PC-3 (cell line): ENCODE measurements at regions not wholly inside any gene's neighbourhood (a gene's known extent, or its start where the extent isn't known, plus 50 kb on each side); places are given as distances from the start of the nearest gene placed in this dataset.
"Not testable (repeated sequence)": the region's sequence is repeated elsewhere in the genome, so short reads cannot be mapped to it uniquely, and the experiment has no call there.

Experiments used
- ATAC-seq: fragments of 200-7000 bp; cut with Tn5 transposase; 2 replicates; pipeline ENCODE4 v1.9.1; 2020; ENCODE audit warnings: mild to moderate bottlenecking, moderate library complexity
- BruUV-seq: library from RNA; stranded (reverse); fragments of 400-500 nt; replicated peaks from 2 replicates; lab custom pipeline; 2021; lab: Mats Ljungman, UMichigan
- CTCF ChIA-PET: fragments of 300-600 bp; sonication (Branson Sonifier 250); formaldehyde crosslinking; loops from one replicate; lab custom pipeline; 2022; ENCODE audit warnings: antibody characterized with exemption; lab: Charles Lee
- POLR2A ChIA-PET: fragments of 300-600 bp; sonication (Branson Sonifier 250); formaldehyde crosslinking; loops from one replicate; lab custom pipeline; 2022; ENCODE audit warnings: antibody characterized with exemption; ENCODE audit not compliant: unreplicated experiment; lab: Charles Lee
- DNase-seq: peaks from one replicate; pipeline ENCODE4 v3.0.0-alpha.2; 2015
- H2AFZ ChIP-seq: fragments of 300-600 bp; sonication (generic); 2 replicates; pipeline ENCODE4 v1.6.0; 2016; ENCODE audit warnings: antibody characterized with exemption, low read length
- H3F3A ChIP-seq: fragments of 300-600 bp; sonication (generic); one replicate; pipeline ENCODE4 v1.6.0; 2017; ENCODE audit warnings: antibody characterized with exemption, low read length, control low read depth, mild to moderate bottlenecking; ENCODE audit not compliant: unreplicated experiment
- H3K27ac ChIP-seq: fragments of 300-600 bp; sonication (generic); 2 replicates; pipeline ENCODE4 v1.5.1; 2016; ENCODE audit warnings: mild to moderate bottlenecking, low read length
- H3K27me3 ChIP-seq: fragments of 300-600 bp; sonication (generic); 2 replicates; pipeline ENCODE4 v1.6.1; 2016; ENCODE audit warnings: low read length, mixed read lengths
- H3K36me3 ChIP-seq: fragments of 300-600 bp; sonication (generic); 2 replicates; pipeline ENCODE4 v1.6.1; 2016; ENCODE audit warnings: low read depth, mixed run types, low read length, mixed read lengths
- H3K4me1 ChIP-seq: fragments of 300-600 bp; sonication (generic); 2 replicates; pipeline ENCODE4 v1.5.1; 2016; ENCODE audit warnings: low read length; ENCODE audit not compliant: insufficient read depth
- H3K4me2 ChIP-seq: fragments of 300-600 bp; sonication (generic); 2 replicates; pipeline ENCODE4 v1.6.0; 2016; ENCODE audit warnings: low read length
- H3K4me3 ChIP-seq: fragments of 300-600 bp; sonication (generic); 2 replicates; pipeline ENCODE4 v1.5.1; 2016; ENCODE audit warnings: mild to moderate bottlenecking, low read length, mixed read lengths
- H3K79me2 ChIP-seq: fragments of 300-600 bp; sonication (generic); 2 replicates; pipeline ENCODE4 v1.6.1; 2017; ENCODE audit warnings: low read length, mixed read lengths
- H3K9ac ChIP-seq: fragments of 300-600 bp; sonication (generic); 2 replicates; pipeline ENCODE4 v1.6.0; 2016; ENCODE audit warnings: mild to moderate bottlenecking, low read length
- H3K9me2 ChIP-seq: fragments of 300-600 bp; sonication (generic); replicated peaks from 2 replicates; pipeline ENCODE4 v1.6.1; 2016; ENCODE audit warnings: mixed run types, low read length, mixed read lengths
- H3K9me3 ChIP-seq: fragments of 300-600 bp; sonication (generic); 2 replicates; pipeline ENCODE4 v1.6.1; 2016; ENCODE audit warnings: low read length, mixed read lengths
- H4K20me1 ChIP-seq: fragments of 300-600 bp; sonication (generic); 2 replicates; pipeline ENCODE4 v1.6.1; 2016; ENCODE audit warnings: low read length, mixed read lengths
- EZH2 ChIP-seq: fragments of 300-600 bp; sonication (generic); IDR thresholded peaks from one replicate; pipeline ENCODE4 v1.6.1; 2017; ENCODE audit warnings: antibody characterized with exemption, mild to moderate bottlenecking, low read length; ENCODE audit not compliant: unreplicated experiment
- EZH2phosphoT487 ChIP-seq: fragments of 300-600 bp; sonication (generic); IDR thresholded peaks from 2 replicates; pipeline ENCODE4 v1.6.1; 2018; ENCODE audit warnings: mild to moderate bottlenecking, antibody characterized with exemption, low read length, borderline replicate concordance
- intact Hi-C: fragments of 100-400 bp; cut with micrococcal nuclease; formaldehyde crosslinking; loops from 2 replicates; pipeline ENCODE4 v1.9.0; 2023
- TF ChIP-seq, protein P1 (sequence below): fragments of 300-600 bp; sonication (generic); conservative IDR thresholded peaks from 2 replicates; pipeline ENCODE4 v1.5.1; 2017; ENCODE audit warnings: antibody characterized with exemption, low read depth, mild to moderate bottlenecking, low read length

DNA sequence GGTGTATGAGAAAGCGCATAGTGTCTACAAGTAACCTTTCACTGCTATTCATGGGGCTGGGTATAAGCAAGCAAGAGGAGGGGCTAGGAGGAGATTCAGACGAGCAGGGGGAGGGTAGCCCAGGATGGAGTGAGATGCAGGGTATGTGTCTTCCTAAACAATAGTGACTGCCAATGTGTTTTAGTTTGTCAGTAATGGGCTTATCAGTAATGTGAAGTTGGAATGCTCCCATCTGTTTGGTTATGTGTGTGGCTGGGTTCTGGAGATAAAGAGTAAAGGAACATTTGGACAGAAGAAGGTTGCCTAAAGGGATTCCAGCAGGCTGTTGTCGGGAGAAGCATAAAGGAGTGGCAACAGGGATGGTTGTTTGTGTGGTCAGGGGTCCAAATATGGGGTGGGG lies 62.7 kb upstream of the EZR start:
- H4K20me1 ChIP-seq, BruUV-seq, intact Hi-C loops, H3F3A ChIP-seq, H3K9ac ChIP-seq, H3K4me2 ChIP-seq, H3K27me3 ChIP-seq, DNase-seq, POLR2A ChIA-PET, H3K4me3 ChIP-seq, H3K9me3 ChIP-seq, CTCF ChIA-PET, H3K9me2 ChIP-seq, H3K36me3 ChIP-seq, H3K79me2 ChIP-seq, H2AFZ ChIP-seq, ATAC-seq, H3K4me1 ChIP-seq, H3K27ac ChIP-seq: not testable (repeated sequence)

DNA sequence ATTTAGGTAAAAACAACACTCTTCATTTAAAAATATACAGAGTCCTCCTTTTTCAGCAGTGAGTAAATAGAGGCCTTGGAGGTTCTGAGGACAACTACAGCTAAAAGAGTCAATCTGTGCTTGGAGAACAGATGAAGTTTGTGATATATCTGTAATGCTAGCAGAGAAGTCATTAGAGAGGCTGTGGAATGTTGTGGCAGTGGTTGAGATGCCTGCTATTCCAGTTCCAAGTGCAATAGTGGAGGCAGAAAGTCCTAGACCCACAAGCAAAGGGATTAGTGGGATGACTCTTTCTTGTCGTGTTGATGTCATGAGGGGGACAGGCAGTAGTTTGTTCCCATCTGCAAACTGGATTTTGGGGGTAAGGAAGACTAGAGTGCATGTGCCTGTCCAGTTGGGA lies 62.1 kb upstream of the EZR start:
- H3K4me3 ChIP-seq, DNase-seq, H3K9me3 ChIP-seq, ATAC-seq, BruUV-seq, CTCF ChIA-PET, H3K9me2 ChIP-seq, H3K4me1 ChIP-seq, H3K27me3 ChIP-seq, H4K20me1 ChIP-seq, H3F3A ChIP-seq, H3K36me3 ChIP-seq, H3K4me2 ChIP-seq, POLR2A ChIA-PET, H3K79me2 ChIP-seq, H3K9ac ChIP-seq, H2AFZ ChIP-seq, H3K27ac ChIP-seq, intact Hi-C loops: not testable (repeated sequence)

DNA sequence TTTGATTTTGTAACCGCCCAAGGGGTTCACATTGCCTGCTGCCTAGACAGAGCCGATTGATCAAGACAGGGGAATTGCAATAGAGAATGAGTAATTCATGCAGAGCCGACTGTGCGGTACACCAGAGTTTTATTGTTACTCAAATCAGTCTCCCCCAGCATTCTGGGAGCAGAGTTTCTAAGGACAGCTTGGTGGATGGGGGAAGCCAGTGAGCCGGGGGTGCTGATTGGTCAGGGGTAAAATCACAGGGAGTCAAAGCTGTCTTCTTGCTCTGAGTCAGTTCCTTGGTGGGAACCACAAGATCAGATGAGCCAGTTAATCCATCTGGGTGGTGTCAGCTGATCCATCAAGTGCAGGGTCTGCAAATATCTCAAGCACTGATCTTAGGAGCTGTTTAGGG lies 60.0 kb upstream of the EZR start:
- CTCF ChIA-PET: no interaction called here
- no peak overlapping the region for H3K4me2 ChIP-seq
- no peaks in the 10 kb centered on the region for H3K4me1 ChIP-seq
- no peak overlapping the region for H3K27ac ChIP-seq
- H2AFZ ChIP-seq: no peak overlapping the region
- no peaks in the 10 kb centered on the region for H3K9me3 ChIP-seq
- ATAC-seq (no peak), DNase-seq (no peak)
- intact Hi-C loops: no loop called here
- no peaks in the 10 kb centered on the region for H3K36me3 ChIP-seq
- no peaks in the 10 kb centered on the region for H4K20me1 ChIP-seq
- POLR2A ChIA-PET: no interaction called here
- BruUV-seq: no TSS peak
- TF ChIP-seq EZH2phosphoT487: no peak
- TF ChIP-seq, protein P1, sequence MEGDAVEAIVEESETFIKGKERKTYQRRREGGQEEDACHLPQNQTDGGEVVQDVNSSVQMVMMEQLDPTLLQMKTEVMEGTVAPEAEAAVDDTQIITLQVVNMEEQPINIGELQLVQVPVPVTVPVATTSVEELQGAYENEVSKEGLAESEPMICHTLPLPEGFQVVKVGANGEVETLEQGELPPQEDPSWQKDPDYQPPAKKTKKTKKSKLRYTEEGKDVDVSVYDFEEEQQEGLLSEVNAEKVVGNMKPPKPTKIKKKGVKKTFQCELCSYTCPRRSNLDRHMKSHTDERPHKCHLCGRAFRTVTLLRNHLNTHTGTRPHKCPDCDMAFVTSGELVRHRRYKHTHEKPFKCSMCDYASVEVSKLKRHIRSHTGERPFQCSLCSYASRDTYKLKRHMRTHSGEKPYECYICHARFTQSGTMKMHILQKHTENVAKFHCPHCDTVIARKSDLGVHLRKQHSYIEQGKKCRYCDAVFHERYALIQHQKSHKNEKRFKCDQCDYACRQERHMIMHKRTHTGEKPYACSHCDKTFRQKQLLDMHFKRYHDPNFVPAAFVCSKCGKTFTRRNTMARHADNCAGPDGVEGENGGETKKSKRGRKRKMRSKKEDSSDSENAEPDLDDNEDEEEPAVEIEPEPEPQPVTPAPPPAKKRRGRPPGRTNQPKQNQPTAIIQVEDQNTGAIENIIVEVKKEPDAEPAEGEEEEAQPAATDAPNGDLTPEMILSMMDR: no peak
- TF ChIP-seq EZH2: no peak
- no peaks in the 10 kb centered on the region for H3K79me2 ChIP-seq
- H3K9ac ChIP-seq: no peak overlapping the region
- H3K27me3 ChIP-seq: no peaks in the 10 kb centered on the region
- H3K9me2 ChIP-seq: no peaks in the 10 kb centered on the region
- no peaks in the 10 kb centered on the region for H3F3A ChIP-seq
- no peak overlapping the region for H3K4me3 ChIP-seq

DNA sequence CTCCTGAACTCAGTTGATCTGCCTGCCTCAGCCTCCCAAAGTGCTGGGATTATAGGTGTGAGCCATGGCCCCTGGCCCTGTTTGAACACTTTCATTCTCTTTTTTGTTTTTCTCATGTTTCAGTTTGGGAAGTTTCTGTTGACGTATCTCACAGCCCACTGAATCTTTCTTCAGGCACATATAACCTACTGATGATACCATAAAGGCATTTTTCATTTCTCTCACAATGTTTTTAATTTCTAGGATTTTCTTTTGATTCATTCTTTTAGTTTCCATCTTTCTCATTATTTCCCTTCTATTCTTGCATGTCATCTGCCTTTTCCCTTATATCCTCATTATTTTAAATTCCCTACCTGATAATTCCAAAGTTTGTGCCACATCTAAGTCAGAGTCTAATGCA lies 58.5 kb upstream of the EZR start:
- TF ChIP-seq EZH2: no peak
- TF ChIP-seq EZH2phosphoT487: no peak
- TF ChIP-seq, protein P1: no peak

More for the DNA sequence above, 58.5 kb upstream of the EZR start:
- no peaks in the 10 kb centered on the region for H3K9me2 ChIP-seq
- no TSS peak for BruUV-seq
- DNase-seq: no peak
- H3K79me2 ChIP-seq: no peaks in the 10 kb centered on the region
- no peak overlapping the region for H3K27ac ChIP-seq
- H3K4me1 ChIP-seq: no peaks in the 10 kb centered on the region
- H4K20me1 ChIP-seq: no peaks in the 10 kb centered on the region
- ChIA-PET POLR2A (no interaction called here), CTCF (no interaction called here)
- H3F3A ChIP-seq: no peaks in the 10 kb centered on the region
- H3K9ac ChIP-seq: no peak overlapping the region
- H3K36me3 ChIP-seq: no peaks in the 10 kb centered on the region
- ATAC-seq: no peak
- H3K4me3 ChIP-seq: no peak overlapping the region
- intact Hi-C loops: no loop called here
- H3K4me2 ChIP-seq: no peak overlapping the region
- H3K27me3 ChIP-seq: no peaks in the 10 kb centered on the region
- H3K9me3 ChIP-seq: no peaks in the 10 kb centered on the region
- H2AFZ ChIP-seq: no peak overlapping the region
